T-helper 2 cell (primary cell): ENCODE measurements at regions not wholly inside any gene's neighbourhood (a gene's known extent, or its start where the extent isn't known, plus 50 kb on each side); places are given as distances from the start of the nearest gene placed in this dataset.
"Not testable (repeated sequence)": the region's sequence is repeated elsewhere in the genome, so short reads cannot be mapped to it uniquely, and the experiment has no call there.

Experiments
- DNase-seq, 5 experiments: peaks; one replicate each; pipeline versions ENCODE4 v3.0.0 to v3.0.0-alpha.2; 2012 to 2022

GRCh38 chr6:27138837-27139755 lies 108.4 kb upstream of the PRSS16 start:
- peak in 4 of 5 experiments; percentile 34 to 92 (median 52) for DNase-seq

GRCh38 chr6:27139756-27140579 lies 107.5 kb upstream of the PRSS16 start:
- peak in 1 of 5 experiments; percentile 68 for DNase-seq

GRCh38 chr6:27140999-27141528 lies 106.4 kb upstream of the PRSS16 start:
- no peak for DNase-seq

- DNase-seq, result no peak
Observed at GRCh38 chr6:27141529-27142015, 105.9 kb upstream of the PRSS16 start.

GRCh38 chr6:27143020-27143388 lies 104.5 kb upstream of the PRSS16 start:
- not testable (repeated sequence) for DNase-seq

- no peak for DNase-seq
Observed at GRCh38 chr6:27143474-27144026, 104.0 kb upstream of the PRSS16 start.

GRCh38 chr6:27144740-27145079 lies 102.8 kb upstream of the PRSS16 start:
- peak in 1 of 5 experiments; percentile 27 for DNase-seq

- DNase-seq, result peak in 3 of 5 experiments; percentile 58 to 96 (median 75)
Observed at GRCh38 chr6:27145731-27146455, 101.6 kb upstream of the PRSS16 start.

GRCh38 chr6:27146456-27146705 lies 101.1 kb upstream of the PRSS16 start:
- not testable (repeated sequence) for DNase-seq

GRCh38 chr6:27146706-27147505 lies 100.6 kb upstream of the PRSS16 start:
- peak in 4 of 5 experiments; percentile 51 to 99 (median 76) for DNase-seq

GRCh38 chr6:27148404-27148795 lies 99.1 kb upstream of the PRSS16 start:
- no peak for DNase-seq

- peak in 1 of 5 experiments; percentile 27 for DNase-seq
Observed at GRCh38 chr6:27149150-27149549, 98.4 kb upstream of the PRSS16 start.

GRCh38 chr6:27154696-27155095 lies 92.8 kb upstream of the PRSS16 start:
- DNase-seq, result peak in 1 of 5 experiments; percentile 54

GRCh38 chr6:27156874-27157458 lies 90.5 kb upstream of the PRSS16 start:
- DNase-seq, result no peak

GRCh38 chr6:27157459-27158315 lies 89.8 kb upstream of the PRSS16 start:
- DNase-seq, result peak; percentile 53 to 87 (median 73)

GRCh38 chr6:27158316-27158643 lies 89.2 kb upstream of the PRSS16 start:
- DNase-seq, result no peak

GRCh38 chr6:27159725-27160124 lies 87.8 kb upstream of the PRSS16 start:
- no peak for DNase-seq

GRCh38 chr6:27161115-27161514 lies 86.4 kb upstream of the PRSS16 start:
- no peak for DNase-seq

- no peak for DNase-seq
Observed at GRCh38 chr6:27161603-27161945, 85.9 kb upstream of the PRSS16 start.

- DNase-seq, result peak in 2 of 5 experiments; percentile 33 to 61
Observed at GRCh38 chr6:27161946-27162603, 85.4 kb upstream of the PRSS16 start.
